ENCODE measurements at regions not wholly inside any gene's neighbourhood (a gene's known extent, or its start where the extent isn't known, plus 50 kb on each side); places are given as distances from the start of the nearest gene placed in this dataset.
"Not testable (repeated sequence)": the region's sequence is repeated elsewhere in the genome, so short reads cannot be mapped to it uniquely, and the experiment has no call there.

GRCh38 chr6:134821928-134822864 lies 127.7 kb downstream of the ALDH8A1 start:
- DNase-seq, result no peak

GRCh38 chr6:134821397-134821796 lies 128.5 kb downstream of the ALDH8A1 start:
- DNase-seq, result no peak

GRCh38 chr6:134819863-134820800 lies 129.8 kb downstream of the ALDH8A1 start:
- DNase-seq, result no peak

DNA sequence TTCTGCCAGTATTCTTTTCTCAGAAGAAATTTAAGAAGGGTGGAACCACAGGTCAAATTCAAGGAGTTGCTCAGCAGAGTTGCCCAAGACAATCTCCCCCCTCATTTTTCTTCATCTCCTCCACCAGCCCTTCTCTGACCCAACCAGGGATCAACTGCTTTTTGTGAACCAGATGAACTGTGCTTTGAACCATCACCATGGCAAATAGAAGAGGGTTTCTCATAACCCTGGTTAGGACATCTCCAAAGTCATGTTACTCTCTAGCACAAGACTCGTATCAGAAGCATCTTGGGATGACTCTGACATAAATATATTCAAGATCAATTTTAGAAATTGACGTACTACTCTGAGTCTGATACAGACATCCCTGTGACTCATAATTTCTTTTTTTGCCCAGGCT lies 130.7 kb downstream of the ALDH8A1 start:
- DNase-seq, result no peak

DNA sequence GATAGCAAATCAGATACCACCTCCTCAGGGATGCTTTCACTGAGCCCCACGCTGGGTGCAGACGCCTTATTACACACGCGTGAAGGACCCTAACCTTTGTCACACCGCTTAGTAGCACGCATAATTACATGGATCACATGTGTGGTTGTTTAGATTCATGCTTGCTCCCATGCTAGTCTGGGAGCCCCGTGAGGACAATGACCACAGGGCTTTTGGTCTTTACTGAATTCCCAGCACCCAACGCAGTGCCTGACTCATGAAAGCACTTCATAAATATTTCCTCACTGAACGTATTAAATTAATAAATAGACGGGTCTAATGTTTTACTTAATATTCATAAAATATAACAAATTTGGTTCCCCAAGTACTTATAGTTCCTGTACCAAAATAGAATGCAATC lies 132.5 kb downstream of the ALDH8A1 start:
- DNase-seq, result no peak

DNA sequence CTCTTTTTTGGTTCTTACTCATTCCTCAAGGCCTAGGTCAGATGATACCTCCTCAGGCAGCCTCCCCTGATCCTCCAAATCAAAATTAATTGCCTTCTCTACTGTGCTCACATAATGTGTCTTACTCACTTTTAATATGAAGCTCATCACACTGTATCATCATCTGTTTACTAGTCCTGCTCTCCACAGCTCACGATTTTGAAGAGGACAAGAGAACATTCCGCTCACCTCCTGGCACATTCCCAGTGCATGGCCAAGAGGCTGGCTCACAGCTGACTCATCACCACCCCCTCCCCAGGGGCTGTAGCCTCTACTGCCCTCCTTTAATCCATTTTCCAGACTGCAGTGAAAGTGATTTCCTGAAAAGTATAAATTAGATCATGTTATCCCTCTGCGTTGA lies 133.1 kb downstream of the ALDH8A1 start:
- DNase-seq, result no peak

- DNase-seq, result no peak
Measured at GRCh38 chr6:134816300-134816699, 133.6 kb downstream of the ALDH8A1 start.

- DNase-seq, result no peak
Measured at GRCh38 chr6:134814076-134814695, 135.7 kb downstream of the ALDH8A1 start.

DNA sequence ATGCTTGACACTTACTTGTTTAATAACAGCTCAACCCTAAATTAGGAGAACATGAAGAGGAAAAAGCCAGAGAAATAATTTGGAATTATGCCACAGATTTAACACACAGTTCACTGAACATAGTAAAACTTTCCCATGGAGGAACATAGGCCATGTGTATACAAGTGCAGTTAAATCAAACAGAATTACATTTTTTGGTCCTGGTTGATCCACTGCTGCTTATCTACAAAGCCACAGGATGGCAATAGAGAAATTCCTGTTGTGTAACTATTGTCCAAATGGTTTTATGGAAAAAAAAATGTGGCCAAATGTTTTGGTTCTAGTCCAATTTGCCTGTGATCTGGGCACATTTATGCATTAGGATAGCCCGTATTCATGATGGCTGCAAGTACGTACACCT lies 136.8 kb downstream of the ALDH8A1 start:
- no peak for DNase-seq

DNA sequence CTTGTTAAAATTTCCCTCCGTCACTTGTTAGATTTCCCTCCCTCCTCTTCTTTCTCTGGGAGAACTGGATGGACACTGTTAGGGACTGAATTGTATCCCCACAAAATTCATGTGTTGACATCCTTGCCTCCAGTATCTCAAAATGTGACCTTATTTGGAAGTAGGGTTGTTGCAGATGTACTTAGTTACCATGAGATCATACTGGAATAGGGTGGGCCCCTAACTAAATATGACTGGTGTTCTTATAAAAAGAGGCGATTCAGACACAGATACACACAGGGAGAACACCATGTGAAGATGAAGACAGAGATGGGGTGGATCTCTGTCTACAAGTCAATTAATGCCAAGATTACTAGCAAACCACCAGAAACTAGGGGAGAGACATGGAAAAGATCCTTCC lies 139.5 kb downstream of the ALDH8A1 start:
- DNase-seq, result no peak

GRCh38 chr6:134809130-134809529 lies 140.8 kb downstream of the ALDH8A1 start:
- DNase-seq, result no peak

DNA sequence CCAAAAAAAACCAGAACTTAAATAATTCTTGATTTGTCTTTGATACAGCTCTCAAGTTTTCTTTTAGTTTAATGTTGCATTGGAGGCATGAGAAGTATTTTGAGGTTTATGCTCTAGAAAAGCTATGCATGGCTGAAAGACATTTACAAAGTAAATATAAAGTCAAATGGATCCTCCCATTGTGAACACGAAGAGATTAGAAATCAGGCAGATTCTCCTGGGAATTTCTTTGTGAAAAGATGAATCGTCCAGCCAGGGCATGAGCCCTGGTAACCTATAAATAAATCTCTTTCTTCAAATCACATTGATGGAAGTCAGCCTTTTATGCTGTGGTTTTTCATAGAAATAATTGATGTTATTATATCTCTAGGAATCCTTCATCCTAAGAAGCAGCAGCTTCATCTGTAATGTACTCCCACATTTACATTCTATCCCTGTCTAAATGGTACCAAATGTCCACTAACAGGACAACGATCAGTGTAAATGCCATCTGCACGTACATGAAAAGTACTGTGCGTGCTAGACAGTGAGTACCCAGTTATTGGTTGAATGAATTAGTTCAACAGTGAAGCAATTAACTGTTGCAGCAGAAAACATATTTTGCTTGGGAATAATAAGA lies 143.6 kb downstream of the ALDH8A1 start:
- DNase-seq, result no peak

- no peak for DNase-seq
Measured at GRCh38 chr6:134805168-134805567, 144.7 kb downstream of the ALDH8A1 start.

DNA sequence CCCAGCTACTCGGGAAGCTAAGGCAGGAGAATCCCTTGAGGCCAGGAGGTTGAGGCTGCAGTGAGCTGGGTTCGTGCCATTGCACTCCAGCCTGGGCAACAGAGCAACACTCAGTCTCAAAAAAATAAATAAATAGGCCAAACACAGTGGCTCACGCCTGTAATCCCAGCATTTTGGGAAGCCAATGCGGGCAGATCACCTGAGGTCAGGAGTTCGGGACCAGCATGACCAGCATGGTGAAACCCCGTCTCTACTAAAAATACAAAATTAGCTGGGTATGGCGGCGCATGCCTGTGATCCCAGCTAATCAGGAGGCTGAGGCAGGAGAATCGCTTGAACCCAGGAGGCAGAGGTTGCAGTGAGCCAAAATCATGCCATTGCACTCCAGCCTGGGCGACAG lies 145.6 kb downstream of the ALDH8A1 start:
- not testable (repeated sequence) for DNase-seq

- DNase-seq, result no peak
Measured at GRCh38 chr6:134802426-134803058, 147.4 kb downstream of the ALDH8A1 start.

DNA sequence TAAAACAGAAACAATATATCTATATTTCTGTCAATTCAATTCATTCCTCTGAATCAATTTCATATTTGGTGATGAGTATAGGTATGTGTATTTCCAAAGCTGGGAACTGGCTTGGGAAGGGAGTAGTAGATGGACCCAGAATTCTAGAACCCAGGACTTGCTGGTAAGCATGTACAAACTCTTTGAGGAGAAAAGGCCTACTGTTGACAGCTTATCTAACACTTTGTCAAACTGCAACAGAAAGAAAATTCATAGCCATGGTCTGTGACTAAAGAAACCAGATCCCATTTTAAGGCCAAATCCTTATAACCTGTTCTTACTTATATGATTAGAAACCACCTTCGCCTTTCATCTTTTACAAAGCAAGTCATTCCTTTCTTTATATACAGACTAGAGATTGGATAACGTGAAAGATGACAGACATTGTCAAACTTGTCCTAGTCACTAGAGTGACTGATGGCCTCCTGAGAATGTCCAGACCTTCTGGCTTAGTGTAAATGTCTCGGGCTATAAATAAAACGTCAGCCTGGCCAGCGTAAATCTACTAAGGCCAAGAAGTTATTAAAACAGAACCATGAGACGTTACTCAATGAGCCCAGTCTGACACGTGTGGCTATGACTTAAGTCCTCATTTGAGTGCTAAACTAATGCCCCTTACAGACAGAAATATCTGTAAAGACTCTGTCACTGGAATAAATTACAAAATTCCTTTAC lies 152.3 kb downstream of the ALDH8A1 start:
- no peak for DNase-seq

GRCh38 chr6:134795691-134796090 lies 154.2 kb downstream of the ALDH8A1 start:
- no peak for DNase-seq

DNA sequence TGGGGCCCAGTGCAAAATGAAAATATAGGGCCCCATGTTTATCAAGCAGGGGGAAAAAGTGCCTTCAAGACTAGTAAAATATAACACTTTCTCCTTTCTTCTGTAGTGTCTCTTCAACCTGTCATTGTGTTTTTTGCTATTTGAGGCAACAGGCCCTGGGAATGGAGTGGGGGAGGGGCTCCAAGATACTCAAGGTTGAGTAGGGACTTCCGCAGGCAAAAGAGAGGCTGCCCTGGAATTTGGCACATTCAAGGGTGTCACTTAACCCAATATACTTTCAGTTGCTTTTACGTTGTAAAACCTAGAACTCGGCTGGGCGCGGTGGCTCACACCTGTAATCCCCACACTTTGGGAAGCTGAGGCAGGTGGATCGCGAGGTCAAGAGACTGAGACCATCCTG lies 154.9 kb downstream of the ALDH8A1 start:
- DNase-seq, result no peak

- not testable (repeated sequence) for DNase-seq
Measured at GRCh38 chr6:134791243-134791843, 158.6 kb downstream of the ALDH8A1 start.

- no peak for DNase-seq
Measured at GRCh38 chr6:134787261-134787877, 162.5 kb downstream of the ALDH8A1 start.

DNA sequence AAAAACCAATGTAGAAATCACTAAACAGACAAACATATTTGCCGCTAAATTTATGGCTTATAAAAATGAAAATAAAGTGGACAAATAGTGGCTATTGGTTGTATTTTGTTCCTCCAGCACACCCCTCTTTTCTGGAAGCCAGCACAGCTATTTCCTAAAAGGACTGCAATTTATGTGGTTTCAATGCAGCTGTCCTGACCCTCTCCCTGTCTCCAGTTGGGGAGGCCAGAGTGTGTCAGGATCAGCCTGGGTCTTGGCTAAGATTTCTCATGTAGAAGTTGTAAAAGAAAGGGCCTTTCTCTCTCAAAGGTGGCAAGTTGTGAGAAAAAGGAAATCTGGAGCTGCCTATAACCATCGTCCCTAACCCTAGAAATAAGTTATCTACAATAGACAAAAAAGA lies 165.6 kb downstream of the ALDH8A1 start:
- DNase-seq, result no peak

Data from activated CD4-positive, alpha-beta T cell treated with anti-CD3 and anti-CD28 coated beads for 1 hour (primary cell).